ENCODE measurements at regions not wholly inside any gene's neighbourhood (a gene's known extent, or its start where the extent isn't known, plus 50 kb on each side); places are given as distances from the start of the nearest gene placed in this dataset.

DNA sequence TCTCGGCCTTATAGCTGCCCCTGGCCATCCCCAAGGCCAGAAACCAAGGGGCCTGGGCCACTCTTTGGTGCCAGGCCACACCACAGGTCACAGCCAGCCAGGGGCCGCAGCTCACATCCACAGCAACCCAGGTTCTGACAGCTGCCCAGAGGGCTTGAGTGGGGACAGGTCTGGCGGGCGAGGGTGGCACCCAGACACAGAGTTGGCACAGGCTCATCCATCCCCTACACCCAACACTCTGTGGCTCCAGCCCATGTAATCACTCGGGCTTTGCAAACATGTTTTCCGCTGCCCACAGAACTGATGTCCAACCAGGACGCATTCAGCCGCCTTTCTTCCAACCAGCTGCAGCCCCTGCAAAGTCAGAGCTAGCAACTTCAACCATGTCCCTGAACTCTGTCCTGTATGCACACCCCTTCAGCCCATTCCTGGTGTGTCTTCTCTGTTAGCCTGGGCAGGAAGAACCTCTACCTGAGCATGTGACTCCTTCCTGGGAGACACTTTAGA is 57.7 kb upstream of the PPP2R2D start:
- no peak for DNase-seq

GRCh38 chr10:131843881-131844284 is 56.9 kb upstream of the PPP2R2D start:
- DNase-seq, result no peak

- DNase-seq, result no peak
Measured at GRCh38 chr10:131844529-131845084, 56.2 kb upstream of the PPP2R2D start.

GRCh38 chr10:131845505-131846239 is 55.1 kb upstream of the PPP2R2D start:
- DNase-seq, result no peak

DNA sequence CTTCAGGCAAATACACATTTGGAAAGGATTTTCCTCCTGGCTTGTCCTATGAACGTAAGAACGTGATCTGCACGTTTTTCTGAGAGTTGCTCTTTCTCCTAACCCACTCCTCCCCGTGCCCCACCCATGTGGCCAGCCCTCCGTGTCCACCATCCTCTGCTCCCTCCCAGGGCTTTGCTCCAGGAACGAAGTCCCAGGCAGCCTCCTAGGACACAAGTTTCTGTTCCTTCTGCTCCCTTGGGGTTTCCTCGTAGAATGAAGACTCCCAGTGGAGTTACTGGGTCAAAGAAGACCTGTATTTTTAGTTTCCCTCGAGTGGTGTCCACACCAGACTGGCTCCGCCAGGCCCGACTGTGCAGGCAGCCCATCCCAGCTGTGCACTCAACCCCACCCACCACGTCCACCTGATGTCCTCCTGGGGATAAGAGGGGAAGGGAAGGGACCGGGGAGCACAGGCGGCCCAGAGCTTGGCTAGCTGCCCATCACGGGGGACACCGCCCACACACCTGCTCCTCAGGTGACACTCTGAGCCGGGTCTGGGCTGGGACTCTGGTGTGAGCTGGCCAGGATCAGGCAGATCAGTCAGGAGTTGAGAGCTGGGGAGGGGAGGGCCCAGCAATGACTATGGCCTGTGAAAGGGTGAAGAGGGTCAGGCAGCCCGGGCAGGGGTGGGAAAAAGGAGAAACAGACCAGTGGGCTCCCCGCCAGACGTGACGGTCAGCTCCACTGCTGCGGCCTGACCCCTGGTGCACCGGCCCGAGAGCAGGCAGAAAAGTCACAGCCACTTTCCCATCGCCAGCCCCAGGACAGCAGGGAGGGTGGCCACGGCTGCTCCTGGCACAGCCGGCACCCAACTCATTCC is 54.3 kb upstream of the PPP2R2D start:
- DNase-seq, result no peak

DNA sequence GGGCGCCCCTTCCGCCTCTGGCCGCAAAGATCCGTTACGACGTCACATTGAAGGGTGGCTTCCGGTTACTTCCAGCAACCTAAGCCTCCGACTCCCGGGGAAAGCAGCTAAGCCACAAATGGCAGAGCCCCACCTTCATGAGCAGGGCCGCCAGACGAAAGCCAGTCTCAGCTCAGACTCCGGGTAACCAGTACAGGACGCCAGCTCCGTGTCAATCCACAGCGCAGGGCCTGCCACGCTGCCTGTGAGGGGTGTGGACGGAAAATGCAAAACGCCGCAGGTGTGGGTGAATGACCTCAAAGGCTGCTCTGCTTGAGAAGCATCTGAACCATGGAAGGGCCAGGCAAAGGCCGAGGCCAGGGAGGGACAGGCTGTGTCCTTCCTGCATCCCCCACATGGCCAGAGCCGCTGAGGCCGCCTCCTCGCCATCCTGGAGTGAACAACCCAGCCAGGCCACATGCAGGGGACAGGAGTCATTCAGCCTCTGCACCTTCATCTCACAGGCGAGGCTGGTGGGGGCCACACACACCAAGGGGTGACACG is 53.5 kb upstream of the PPP2R2D start:
- DNase-seq, result no peak

GRCh38 chr10:131848296-131848695 is 52.5 kb upstream of the PPP2R2D start:
- no peak for DNase-seq

DNA sequence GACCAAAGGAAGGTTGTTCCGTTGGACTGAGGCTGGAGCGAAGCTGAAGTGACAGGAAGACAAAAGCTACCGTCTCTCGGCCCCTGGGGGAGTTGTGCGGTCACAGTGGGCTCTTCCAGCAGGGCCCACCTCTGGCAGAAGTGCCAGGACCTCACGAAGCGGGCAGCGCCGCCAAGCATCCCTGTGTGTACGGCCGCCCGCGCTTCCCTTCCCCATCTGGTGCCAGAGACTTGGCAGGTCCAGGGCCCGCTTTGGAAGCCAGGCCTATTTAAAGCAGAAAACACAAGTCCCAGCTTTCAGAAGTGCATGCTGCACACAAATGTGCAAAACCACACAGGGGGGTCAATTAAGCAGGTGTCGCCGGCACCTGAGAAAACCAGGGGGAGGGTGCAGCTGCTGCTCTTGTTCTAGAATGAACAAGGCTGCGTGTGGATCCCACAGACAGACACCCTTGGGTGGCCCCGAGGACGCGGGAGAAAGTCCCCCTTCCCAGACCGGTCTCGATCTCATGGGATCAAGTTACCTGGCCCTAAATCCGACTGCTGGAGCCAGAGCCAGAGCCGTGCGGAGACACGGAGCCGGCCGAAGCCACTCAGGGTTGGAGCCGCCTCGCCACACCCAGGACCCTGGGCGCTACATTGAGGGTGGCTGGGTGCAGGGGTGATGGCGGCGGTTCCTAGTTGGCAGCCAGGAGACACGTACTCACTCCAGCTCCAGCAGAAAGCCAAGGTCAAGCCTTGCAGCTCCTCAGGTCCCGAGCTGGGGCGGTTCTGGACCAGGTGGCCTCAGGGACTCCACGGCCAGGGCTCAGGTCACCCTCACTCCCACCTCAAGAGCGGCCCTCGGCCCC is 51.8 kb upstream of the PPP2R2D start:
- no peak for DNase-seq

DNA sequence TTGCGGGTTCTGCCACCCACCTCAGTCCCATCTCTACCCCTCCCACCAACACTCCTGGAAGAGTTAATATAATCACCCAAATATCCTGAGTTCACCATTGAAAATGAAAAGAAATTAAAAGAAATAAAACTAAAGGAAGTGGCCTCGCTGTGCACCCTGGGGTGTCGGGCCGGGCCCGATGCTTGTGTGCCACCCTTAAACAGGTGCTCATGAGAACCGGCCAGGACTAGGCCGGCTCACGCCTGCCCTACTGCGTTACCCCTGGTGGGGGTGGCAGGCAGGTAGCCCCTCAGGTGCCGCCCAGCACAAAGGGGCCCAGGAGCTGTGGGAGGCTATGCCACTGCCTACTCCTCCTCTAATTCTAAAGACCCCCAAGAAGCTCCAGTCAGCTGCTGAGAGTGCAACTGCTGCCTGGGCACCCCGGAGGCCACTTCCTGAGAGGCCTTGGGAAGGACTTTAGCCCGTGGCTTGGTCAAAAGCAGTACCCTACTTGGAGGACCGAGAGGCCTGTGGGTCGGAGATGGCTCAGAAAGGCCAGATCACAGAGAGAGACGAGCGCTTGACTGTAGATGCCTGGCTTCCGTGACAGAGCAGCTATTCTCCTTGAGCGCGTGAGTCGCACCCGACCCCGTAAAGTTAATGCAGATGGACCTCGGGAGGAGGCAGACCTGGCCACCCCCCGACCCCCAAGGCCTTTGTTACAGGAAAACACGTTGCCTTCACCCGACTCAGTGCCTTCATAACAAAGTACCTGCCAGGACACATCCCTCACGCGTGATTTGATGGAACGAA is 51.0 kb upstream of the PPP2R2D start:
- no peak for DNase-seq

- DNase-seq, result no peak
Measured at GRCh38 chr10:131850383-131850870, 50.4 kb upstream of the PPP2R2D start.

All from stimulated activated CD8-positive, alpha-beta memory T cell treated with anti-CD3 and anti-CD28 coated beads, Interleukin-4, amount 100 ng/mL, for 48 hours (primary cell).